Suprapubic skin (tissue), 4 donors: ENCODE measurements at regions not wholly inside any gene's neighbourhood (a gene's known extent, or its start where the extent isn't known, plus 50 kb on each side); places are given as distances from the start of the nearest gene placed in this dataset.

Experiments used
- DNase-seq, 2 donors: peaks; one replicate each; pipeline ENCODE4 v3.0.0-alpha.2; 2019; ENCODE audit warnings: low spot score in 2 of 2
- H3K27ac ChIP-seq: fragments of 200-600 bp; sonication (generic); one replicate; pipeline ENCODE4 v1.5.1; 2019
- H3K27me3 ChIP-seq: fragments of 200-600 bp; sonication (generic); one replicate; pipeline ENCODE4 v1.5.1; 2019
- H3K36me3 ChIP-seq: fragments of 200-600 bp; sonication (generic); one replicate; pipeline ENCODE4 v1.5.1; 2019
- H3K4me1 ChIP-seq: fragments of 200-600 bp; sonication (generic); one replicate; pipeline ENCODE4 v1.5.1; 2019
- H3K4me3 ChIP-seq: fragments of 200-600 bp; sonication (generic); one replicate; pipeline ENCODE4 v1.5.1; 2019; ENCODE audit warnings: mild to moderate bottlenecking
- H3K9me3 ChIP-seq: fragments of 200-600 bp; sonication (generic); one replicate; pipeline ENCODE4 v1.5.1; 2019
- EP300 ChIP-seq: sonication (generic); formaldehyde crosslinking; IDR thresholded peaks from one replicate; pipeline ENCODE4 v1.6.1; 2017; ENCODE audit warnings: antibody characterized with exemption
- POLR2A ChIP-seq, 2 donors: fragments of 450-650 bp; IDR thresholded peaks; one replicate each; pipeline ENCODE4 v1.6.1; 2017; ENCODE audit warnings: antibody characterized with exemption in 2 of 2, mild to moderate bottlenecking in 2 of 2, moderate library complexity in 2 of 2
- POLR2AphosphoS5 ChIP-seq, 3 donors: sonication (generic); formaldehyde crosslinking; IDR thresholded peaks; one replicate each; pipeline ENCODE4 v1.6.1; 2017; ENCODE audit warnings: antibody characterized with exemption in 3 of 3
- WGBS: methylation state at CpG from one replicate; pipeline ENCODE4 v1.1.5; 2018; 5-methylcytosine and 5-hydroxymethylcytosine counted together
- TF ChIP-seq, protein P1 (sequence below), 2 donors: fragments of 200-600 bp in 1 of 2; fragments of 450-650 bp in 1 of 2; sonication (generic) in 1 of 2; IDR thresholded peaks; one replicate each; pipeline ENCODE4 v1.5.1; 2016 to 2019; ENCODE audit warnings: antibody characterized with exemption in 2 of 2, mild to moderate bottlenecking in 1 of 2, moderate library complexity in 1 of 2

DNA sequence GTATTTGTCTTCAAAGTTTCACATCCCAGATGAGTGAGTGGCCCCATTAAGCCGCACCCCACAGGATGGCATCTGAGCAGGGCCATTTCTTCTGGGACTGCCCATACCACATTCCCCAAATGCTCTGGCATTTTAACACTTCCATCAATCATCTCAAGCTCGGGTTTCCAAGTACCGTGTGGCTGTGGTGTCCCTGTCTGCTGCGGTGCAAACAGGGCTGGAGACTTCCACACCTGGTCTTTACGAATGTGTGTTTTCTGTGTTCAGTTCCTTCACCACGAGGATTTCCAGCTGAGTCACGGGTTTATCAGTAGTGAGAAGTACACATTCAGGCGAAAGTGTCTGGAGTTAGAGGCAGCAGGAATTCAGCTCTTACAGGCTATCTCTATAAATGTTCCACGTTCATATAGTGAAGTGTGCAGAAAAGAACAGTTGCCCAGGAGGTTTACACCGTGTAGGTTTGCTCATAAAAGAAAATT is 195.2 kb downstream of the RHOU start:
- Histone ChIP-seq H3K9me3 (no peaks in the 10 kb centered on the region), H3K36me3 (no peaks in the 10 kb centered on the region), H3K4me1 (no peaks in the 10 kb centered on the region), H3K4me3 (no peak overlapping the region), H3K27me3 (no peaks in the 10 kb centered on the region), H3K27ac (no peak overlapping the region)
- 62% methylated on average over 10 of the region's 10 CpGs for WGBS
- TF ChIP-seq, protein P1, sequence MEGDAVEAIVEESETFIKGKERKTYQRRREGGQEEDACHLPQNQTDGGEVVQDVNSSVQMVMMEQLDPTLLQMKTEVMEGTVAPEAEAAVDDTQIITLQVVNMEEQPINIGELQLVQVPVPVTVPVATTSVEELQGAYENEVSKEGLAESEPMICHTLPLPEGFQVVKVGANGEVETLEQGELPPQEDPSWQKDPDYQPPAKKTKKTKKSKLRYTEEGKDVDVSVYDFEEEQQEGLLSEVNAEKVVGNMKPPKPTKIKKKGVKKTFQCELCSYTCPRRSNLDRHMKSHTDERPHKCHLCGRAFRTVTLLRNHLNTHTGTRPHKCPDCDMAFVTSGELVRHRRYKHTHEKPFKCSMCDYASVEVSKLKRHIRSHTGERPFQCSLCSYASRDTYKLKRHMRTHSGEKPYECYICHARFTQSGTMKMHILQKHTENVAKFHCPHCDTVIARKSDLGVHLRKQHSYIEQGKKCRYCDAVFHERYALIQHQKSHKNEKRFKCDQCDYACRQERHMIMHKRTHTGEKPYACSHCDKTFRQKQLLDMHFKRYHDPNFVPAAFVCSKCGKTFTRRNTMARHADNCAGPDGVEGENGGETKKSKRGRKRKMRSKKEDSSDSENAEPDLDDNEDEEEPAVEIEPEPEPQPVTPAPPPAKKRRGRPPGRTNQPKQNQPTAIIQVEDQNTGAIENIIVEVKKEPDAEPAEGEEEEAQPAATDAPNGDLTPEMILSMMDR (IDR thresholded peaks at IDR 0.05) = no peak
- no peak for TF ChIP-seq POLR2A (IDR thresholded peaks at IDR 0.05)
- TF ChIP-seq EP300 = no peak
- no peak for TF ChIP-seq POLR2AphosphoS5 (IDR thresholded peaks at IDR 0.05)
- no peak for DNase-seq

DNA sequence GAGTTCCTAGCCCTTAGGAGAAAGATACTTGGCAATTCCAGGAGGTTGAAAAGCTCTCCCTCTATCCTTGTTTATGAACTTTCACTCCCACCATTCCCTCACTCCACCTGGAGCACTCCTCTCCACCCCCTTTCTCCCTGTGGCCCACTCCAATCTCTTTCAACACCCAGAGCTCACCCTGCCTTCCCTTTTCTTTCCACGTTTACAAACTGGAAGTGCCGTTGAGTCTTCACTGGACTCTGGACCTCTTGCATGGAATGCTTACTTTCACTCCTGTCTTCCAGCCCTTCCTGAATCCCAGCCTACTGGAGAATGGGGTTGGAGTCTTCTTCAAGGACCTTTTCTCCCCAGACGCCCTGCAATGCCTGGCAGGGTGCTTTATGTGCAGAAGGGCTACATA is 198.5 kb downstream of the RHOU start:
- 91% methylated on average over 3 of the region's 3 CpGs for WGBS
- Histone ChIP-seq H3K27me3 (no peaks in the 10 kb centered on the region), H3K9me3 (no peaks in the 10 kb centered on the region), H3K36me3 (no peaks in the 10 kb centered on the region), H3K4me1 (peaks cover 18% of the 10 kb centered on the region), H3K27ac (no peak overlapping the region), H3K4me3 (no peak overlapping the region)
- DNase-seq = no peak
- no peak for TF ChIP-seq EP300
- no peak for TF ChIP-seq POLR2AphosphoS5 (IDR thresholded peaks at IDR 0.05)
- TF ChIP-seq, protein P1 (IDR thresholded peaks at IDR 0.05) = no peak
- no peak for TF ChIP-seq POLR2A (IDR thresholded peaks at IDR 0.05)

DNA sequence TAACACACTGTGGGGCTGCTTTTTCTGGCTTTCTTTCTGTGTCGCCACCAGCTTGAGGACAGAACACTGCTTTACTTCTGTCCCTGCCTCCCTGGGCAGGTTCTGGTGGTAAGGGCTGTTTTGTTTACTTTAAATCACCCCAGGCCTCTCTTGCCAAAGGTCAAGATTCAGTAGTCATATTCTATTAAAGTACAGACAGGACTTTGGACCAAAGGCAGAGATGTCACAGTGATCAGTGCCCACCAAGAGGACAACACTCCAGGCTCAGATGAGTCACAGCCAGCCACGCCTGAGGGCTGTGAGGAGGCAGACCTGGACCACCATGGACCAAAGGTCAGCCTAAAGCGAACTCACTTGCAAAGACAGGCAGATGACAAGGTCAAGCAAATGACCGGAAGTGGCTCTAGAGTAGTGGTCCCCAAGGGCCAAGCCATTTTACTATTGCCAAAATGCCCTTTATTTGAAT is 200.0 kb downstream of the RHOU start:
- TF ChIP-seq, protein P1 (IDR thresholded peaks at IDR 0.05) = no peak
- TF ChIP-seq POLR2AphosphoS5 (IDR thresholded peaks at IDR 0.05) (no peak), POLR2A (IDR thresholded peaks at IDR 0.05) (no peak), EP300 (no peak)
- H3K36me3 ChIP-seq = no peaks in the 10 kb centered on the region
- no peak overlapping the region for H3K27ac ChIP-seq
- H3K4me3 ChIP-seq = no peak overlapping the region
- WGBS = 93% methylated on average over 4 of the region's 4 CpGs
- peaks cover 18% of the 10 kb centered on the region for H3K4me1 ChIP-seq
- DNase-seq = no peak
- H3K9me3 ChIP-seq = no peaks in the 10 kb centered on the region
- no peaks in the 10 kb centered on the region for H3K27me3 ChIP-seq

DNA sequence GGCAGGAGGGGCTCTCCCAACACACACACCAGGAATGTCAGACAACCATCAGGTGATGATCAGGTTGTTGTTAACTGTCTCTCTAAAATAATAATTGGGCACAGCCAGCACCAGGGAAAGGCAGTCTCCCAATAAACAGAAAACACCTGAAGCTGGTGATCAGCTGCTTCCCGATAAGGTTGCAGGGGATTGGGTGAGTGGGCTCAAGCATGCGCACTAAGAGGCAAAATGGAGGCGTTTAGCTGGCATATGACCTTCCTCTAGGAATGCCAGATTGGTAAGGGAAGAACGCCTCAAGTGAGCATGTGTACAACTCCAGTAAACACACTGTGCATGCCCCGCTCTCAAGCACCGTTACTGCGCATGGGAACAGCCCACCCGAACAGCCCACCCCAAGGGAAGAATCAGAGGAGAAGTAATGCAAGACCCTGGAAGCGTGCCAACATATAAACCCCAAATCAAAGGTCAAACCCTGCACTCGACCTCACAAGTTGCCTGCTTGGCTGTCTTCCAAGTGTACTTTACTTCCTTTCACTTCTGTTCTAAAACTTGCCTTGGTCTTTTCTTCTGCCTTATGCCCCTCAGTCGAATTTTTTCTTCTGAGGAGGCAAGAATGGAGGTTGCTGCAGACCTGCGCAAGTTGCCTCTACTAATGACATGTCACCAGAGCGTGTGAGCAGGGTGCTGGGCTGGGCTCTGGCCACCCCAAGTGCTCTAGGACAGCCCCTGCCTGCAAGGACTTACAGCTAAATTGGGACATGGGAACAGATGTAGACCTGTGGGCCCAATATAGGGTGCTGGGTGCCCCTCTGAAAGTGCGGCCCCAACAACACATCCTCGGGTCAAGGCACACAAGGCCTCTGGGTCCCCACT is 200.8 kb downstream of the RHOU start:
- Histone ChIP-seq H3K36me3 (no peaks in the 10 kb centered on the region), H3K9me3 (no peaks in the 10 kb centered on the region), H3K4me1 (peaks cover 18% of the 10 kb centered on the region), H3K27ac (no peak overlapping the region), H3K27me3 (no peaks in the 10 kb centered on the region), H3K4me3 (no peak overlapping the region)
- no peak for TF ChIP-seq POLR2AphosphoS5 (IDR thresholded peaks at IDR 0.05)
- TF ChIP-seq, protein P1 (IDR thresholded peaks at IDR 0.05) = no peak
- 73% methylated on average over 15 of the region's 15 CpGs for WGBS
- DNase-seq = no peak

DNA sequence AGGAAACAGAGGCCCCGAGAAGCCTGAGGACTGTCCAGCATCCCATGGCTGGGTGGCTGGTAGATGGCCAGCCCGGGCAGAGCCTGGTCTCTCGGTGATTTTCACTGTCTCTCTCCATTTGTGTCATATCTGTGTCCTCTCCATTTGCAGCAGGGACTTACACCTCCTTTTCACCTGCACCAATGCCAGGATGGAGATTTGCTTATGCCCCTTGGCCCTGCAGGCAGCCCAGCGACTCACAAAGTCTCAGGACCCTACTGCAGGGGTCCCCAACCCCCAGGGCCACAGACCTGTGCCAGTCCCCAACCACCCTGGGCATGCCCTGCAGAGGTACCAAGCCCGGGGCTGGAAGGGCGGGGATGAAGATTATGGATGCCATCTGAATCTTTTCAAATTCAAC is 201.6 kb downstream of the RHOU start:
- TF ChIP-seq POLR2A (IDR thresholded peaks at IDR 0.05) (no peak), POLR2AphosphoS5 (IDR thresholded peaks at IDR 0.05) (no peak), EP300 (no peak)
- TF ChIP-seq, protein P1 (IDR thresholded peaks at IDR 0.05) = no peak
- Histone ChIP-seq H3K9me3 (no peaks in the 10 kb centered on the region), H3K4me1 (peaks cover 18% of the 10 kb centered on the region), H3K36me3 (no peaks in the 10 kb centered on the region), H3K27ac (no peak overlapping the region), H3K4me3 (no peak overlapping the region), H3K27me3 (no peaks in the 10 kb centered on the region)
- DNase-seq = no peak
- WGBS = 92% methylated on average over 5 of the region's 6 CpGs
